Endodermal cell (in vitro differentiated cells): ENCODE measurements at regions not wholly inside any gene's neighbourhood (a gene's known extent, or its start where the extent isn't known, plus 50 kb on each side); places are given as distances from the start of the nearest gene placed in this dataset.

ENCODE experiments used
- DNase-seq: peaks from one replicate; pipeline ENCODE4 v3.0.0-alpha.2; 2017
- H3K27ac ChIP-seq: 2 replicates; pipeline ENCODE4 v1.5.1; 2013; ENCODE audit warnings: mild to moderate bottlenecking, low read depth, low read length, moderate library complexity
- H3K27me3 ChIP-seq: 2 replicates; pipeline ENCODE4 v1.6.1; 2013; ENCODE audit warnings: mild to moderate bottlenecking, low read length, moderate library complexity; ENCODE audit not compliant: insufficient read depth, control insufficient read depth, poor library complexity, severe bottlenecking
- H3K36me3 ChIP-seq: 2 replicates; pipeline ENCODE4 v1.7.0; 2013; ENCODE audit warnings: mild to moderate bottlenecking, low read length, moderate library complexity; ENCODE audit not compliant: control insufficient read depth, insufficient read depth
- H3K4me1 ChIP-seq: one replicate; pipeline ENCODE4 v1.7.0; 2013; ENCODE audit warnings: low read length; ENCODE audit not compliant: control insufficient read depth, insufficient read depth
- H3K4me3 ChIP-seq: 2 replicates; pipeline ENCODE4 v1.5.1; 2013; ENCODE audit warnings: mild to moderate bottlenecking, low read length, moderate library complexity
- H3K9ac ChIP-seq: 2 replicates; pipeline ENCODE4 v1.6.1; 2013; ENCODE audit warnings: mild to moderate bottlenecking, low read length, moderate library complexity; ENCODE audit not compliant: poor library complexity, severe bottlenecking; ENCODE audit errors: extremely low read depth
- H3K9me3 ChIP-seq: 2 replicates; pipeline ENCODE4 v1.6.1; 2013; ENCODE audit warnings: mild to moderate bottlenecking, low read length, moderate library complexity; ENCODE audit not compliant: control insufficient read depth
- H3K27ac Mint-ChIP-seq: 2 replicates; pipeline ENCODE4 v1.8.0; 2020; ENCODE audit warnings: mixed read lengths
- H3K27me3 Mint-ChIP-seq: 2 replicates; pipeline ENCODE4 v1.8.0; 2021; ENCODE audit warnings: mild to moderate bottlenecking, mixed read lengths; ENCODE audit not compliant: insufficient read depth
- H3K36me3 Mint-ChIP-seq: 2 replicates; pipeline ENCODE4 v1.8.0; 2020; ENCODE audit warnings: low read depth, mixed read lengths
- H3K4me1 Mint-ChIP-seq: 2 replicates; pipeline ENCODE4 v1.8.0; 2020; ENCODE audit warnings: mixed read lengths
- H3K4me3 Mint-ChIP-seq: 2 replicates; pipeline ENCODE4 v1.8.0; 2020; ENCODE audit warnings: mild to moderate bottlenecking, moderate library complexity, mixed read lengths
- H3K9me3 Mint-ChIP-seq: 2 replicates; pipeline ENCODE4 v1.8.0; 2020; ENCODE audit warnings: mild to moderate bottlenecking, mixed read lengths
- CTCF ChIP-seq: fragments of 200-600 bp; sonication (generic); conservative IDR thresholded peaks from 2 replicates; pipeline ENCODE4 v1.5.0; 2021; ENCODE audit warnings: antibody characterized with exemption, mild to moderate bottlenecking
- WGBS, 2 experiments: methylation state at CpG; one replicate each; pipeline versions ENCODE4 v1.1.5 to v1.1.7; 2013; ENCODE audit warnings: missing lambda C conversion rate in 2 of 2, mixed read lengths in 1 of 2; ENCODE audit not compliant: insufficient coverage in 1 of 2, insufficient read length in 1 of 2; 5-methylcytosine and 5-hydroxymethylcytosine counted together

- no peak overlapping the region for H3K27ac ChIP-seq
- H3K27me3 ChIP-seq = no peaks in the 10 kb centered on the region
- no peaks in the 10 kb centered on the region for H3K9me3 ChIP-seq
- H3K36me3 ChIP-seq = no peaks in the 10 kb centered on the region
- no peak overlapping the region for H3K4me3 Mint-ChIP-seq
- no peak for TF ChIP-seq CTCF
- peaks cover 6% of the 10 kb centered on the region for H3K27me3 Mint-ChIP-seq
- 91% methylated on average over 2 of the region's 2 CpGs; no CpG with 5 or more reads in 1 of the 2 experiments for WGBS, 2 experiments
- DNase-seq = no peak
- no peaks in the 10 kb centered on the region for H3K4me1 ChIP-seq
- H3K27ac Mint-ChIP-seq = no peak overlapping the region
- no peak overlapping the region for H3K9ac ChIP-seq
- H3K36me3 Mint-ChIP-seq = no peaks in the 10 kb centered on the region
- H3K4me1 Mint-ChIP-seq = peaks cover 10% of the 10 kb centered on the region
- H3K9me3 Mint-ChIP-seq = no peaks in the 10 kb centered on the region
- no peak overlapping the region for H3K4me3 ChIP-seq
These were observed 267.2 kb downstream of the FBXO8 start for GRCh38 chr4:174016251-174016650.

GRCh38 chr4:174012886-174013259 is 270.6 kb downstream of the FBXO8 start:
- H3K4me3 ChIP-seq = no peak overlapping the region
- Mint-ChIP-seq H3K27ac (no peak overlapping the region), H3K9me3 (no peaks in the 10 kb centered on the region), H3K4me1 (peaks cover 13% of the 10 kb centered on the region), H3K36me3 (no peaks in the 10 kb centered on the region), H3K4me3 (no peak overlapping the region), H3K27me3 (peaks cover under 1% of the 10 kb centered on the region)
- H3K4me1 ChIP-seq = no peaks in the 10 kb centered on the region
- no peak overlapping the region for H3K9ac ChIP-seq
- H3K9me3 ChIP-seq = no peaks in the 10 kb centered on the region
- no peak for TF ChIP-seq CTCF
- no peaks in the 10 kb centered on the region for H3K27me3 ChIP-seq
- H3K36me3 ChIP-seq = no peaks in the 10 kb centered on the region
- no peak overlapping the region for H3K27ac ChIP-seq
- DNase-seq = no peak

- no peak for TF ChIP-seq CTCF
- H3K4me1 ChIP-seq = no peaks in the 10 kb centered on the region
- no peak overlapping the region for H3K9ac ChIP-seq
- Mint-ChIP-seq H3K36me3 (no peaks in the 10 kb centered on the region), H3K4me3 (no peak overlapping the region), H3K27me3 (peaks cover 4% of the 10 kb centered on the region), H3K9me3 (no peaks in the 10 kb centered on the region), H3K4me1 (peaks cover 10% of the 10 kb centered on the region), H3K27ac (no peak overlapping the region)
- H3K4me3 ChIP-seq = no peak overlapping the region
- WGBS, 2 experiments = 87 to 92% methylated on average over 3 to 4 of the region's 4 CpGs
- H3K36me3 ChIP-seq = no peaks in the 10 kb centered on the region
- H3K9me3 ChIP-seq = no peaks in the 10 kb centered on the region
- no peak for DNase-seq
- H3K27me3 ChIP-seq = no peaks in the 10 kb centered on the region
- H3K27ac ChIP-seq = no peak overlapping the region
These were observed 271.2 kb downstream of the FBXO8 start for GRCh38 chr4:174012135-174012885.
